ENCODE measurements at regions not wholly inside any gene's neighbourhood (a gene's known extent, or its start where the extent isn't known, plus 50 kb on each side); places are given as distances from the start of the nearest gene placed in this dataset.

GRCh38 chr4:178598672-178599071 lies 1156.4 kb upstream of the AGA start:
- no peak for TF ChIP-seq CTCF (IDR thresholded peaks at IDR 0.05 in 4 of 5, conservative IDR thresholded peaks at IDR 0.05 in 1 of 5)
- no peak for TF ChIP-seq POLR2A (IDR thresholded peaks at IDR 0.05)

Data from gastrocnemius medialis (tissue), 4 donors.